Gastroesophageal sphincter (tissue), 4 donors: ENCODE measurements at regions not wholly inside any gene's neighbourhood (a gene's known extent, or its start where the extent isn't known, plus 50 kb on each side); places are given as distances from the start of the nearest gene placed in this dataset.

Experiments
- ATAC-seq: fragments of 150-250 bp; one replicate; pipeline ENCODE4 v1.9.1; 2016; ENCODE audit warnings: mild to moderate bottlenecking, moderate library complexity
- H3K27ac ChIP-seq, 4 donors: fragments of 200-600 bp; sonication (generic) in 3 of 4; 1 replicate in 3 of 4; 2 replicates in 1 of 4; pipeline ENCODE4 v1.5.1; 2016 to 2019
- H3K27me3 ChIP-seq: fragments of 200-600 bp; sonication (generic); one replicate; pipeline ENCODE4 v1.5.1; 2019
- H3K36me3 ChIP-seq, 2 donors: fragments of 200-600 bp; sonication (generic); one replicate each; pipeline ENCODE4 v1.5.1; 2019; ENCODE audit warnings: control low read depth in 1 of 2
- H3K4me1 ChIP-seq, 3 donors: fragments of 200-600 bp; sonication (generic); 1 replicate in 2 of 3; 2 replicates in 1 of 3; pipeline ENCODE4 v1.5.1; 2016 to 2019; ENCODE audit warnings: control low read depth in 2 of 3
- H3K4me3 ChIP-seq, 2 donors: fragments of 200-600 bp; sonication (generic); one replicate each; pipeline ENCODE4 v1.5.1; 2019; ENCODE audit warnings: mild to moderate bottlenecking in 1 of 2, moderate library complexity in 1 of 2
- H3K9me3 ChIP-seq, 3 donors: fragments of 200-600 bp; sonication (generic); one replicate each; pipeline ENCODE4 v1.5.1; 2017 to 2019; ENCODE audit warnings: control low read depth in 2 of 3
- EP300 ChIP-seq: sonication (generic); formaldehyde crosslinking; IDR thresholded peaks from one replicate; pipeline ENCODE4 v1.6.1; 2017; ENCODE audit warnings: antibody characterized with exemption, mild to moderate bottlenecking
- POLR2A ChIP-seq, 2 donors: fragments of 450-650 bp; IDR thresholded peaks; one replicate each; pipeline ENCODE4 v1.6.1; 2017; ENCODE audit warnings: antibody characterized with exemption in 2 of 2, mild to moderate bottlenecking in 2 of 2, moderate library complexity in 1 of 2
- POLR2AphosphoS5 ChIP-seq: sonication (generic); formaldehyde crosslinking; IDR thresholded peaks from one replicate; pipeline ENCODE4 v1.6.1; 2017; ENCODE audit warnings: antibody characterized with exemption
- WGBS, 2 donors: methylation state at CpG; one replicate each; pipeline ENCODE4 v1.1.5; 2018; ENCODE audit warnings: low coverage in 1 of 2; 5-methylcytosine and 5-hydroxymethylcytosine counted together
- TF ChIP-seq, protein P1 (sequence below), 4 experiments: fragments of 200-600 bp in 2 of 4; fragments of 450-650 bp in 2 of 4; sonication (generic) in 1 of 4; IDR thresholded peaks; one replicate each; pipeline ENCODE4 v1.5.1; 2017 to 2019; ENCODE audit warnings: antibody characterized with exemption in 4 of 4, mild to moderate bottlenecking in 2 of 4, moderate library complexity in 2 of 4

DNA sequence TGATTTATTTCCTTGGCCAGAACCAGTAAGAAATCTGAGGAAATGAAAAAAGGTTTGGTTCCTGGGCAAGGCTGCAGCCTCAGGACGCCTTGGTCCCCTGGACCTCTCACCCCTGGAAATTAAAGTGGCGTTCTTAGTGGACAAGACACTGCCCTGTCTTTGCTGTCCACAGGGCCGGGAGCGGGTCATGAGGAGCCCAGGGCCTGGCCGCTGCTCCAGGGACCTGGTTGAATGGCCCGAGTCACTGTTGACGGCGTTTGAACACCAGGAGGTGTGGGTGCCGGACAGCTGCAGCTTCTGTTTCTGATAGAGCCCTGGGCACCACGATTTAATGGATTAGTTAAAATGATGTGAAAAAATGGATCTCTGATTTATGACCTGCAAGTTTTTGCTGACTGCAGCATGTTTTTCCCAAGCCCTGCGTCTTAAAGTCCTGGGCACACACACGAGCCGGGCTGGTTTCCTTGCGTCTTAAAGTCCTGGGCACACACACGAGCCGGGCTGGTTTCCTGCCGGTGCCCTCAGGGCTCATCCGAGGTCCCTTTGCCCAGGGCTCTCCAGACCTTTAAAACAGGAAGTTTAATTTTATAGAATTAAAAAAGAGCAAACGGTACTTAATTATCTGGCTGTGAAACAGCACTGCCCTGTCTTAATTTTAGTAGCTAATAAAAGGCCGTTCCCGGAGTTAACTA lies 74.1 kb upstream of the ACTRT2 start:
- H3K27me3 ChIP-seq: peaks cover 84% of the 10 kb centered on the region

DNA sequence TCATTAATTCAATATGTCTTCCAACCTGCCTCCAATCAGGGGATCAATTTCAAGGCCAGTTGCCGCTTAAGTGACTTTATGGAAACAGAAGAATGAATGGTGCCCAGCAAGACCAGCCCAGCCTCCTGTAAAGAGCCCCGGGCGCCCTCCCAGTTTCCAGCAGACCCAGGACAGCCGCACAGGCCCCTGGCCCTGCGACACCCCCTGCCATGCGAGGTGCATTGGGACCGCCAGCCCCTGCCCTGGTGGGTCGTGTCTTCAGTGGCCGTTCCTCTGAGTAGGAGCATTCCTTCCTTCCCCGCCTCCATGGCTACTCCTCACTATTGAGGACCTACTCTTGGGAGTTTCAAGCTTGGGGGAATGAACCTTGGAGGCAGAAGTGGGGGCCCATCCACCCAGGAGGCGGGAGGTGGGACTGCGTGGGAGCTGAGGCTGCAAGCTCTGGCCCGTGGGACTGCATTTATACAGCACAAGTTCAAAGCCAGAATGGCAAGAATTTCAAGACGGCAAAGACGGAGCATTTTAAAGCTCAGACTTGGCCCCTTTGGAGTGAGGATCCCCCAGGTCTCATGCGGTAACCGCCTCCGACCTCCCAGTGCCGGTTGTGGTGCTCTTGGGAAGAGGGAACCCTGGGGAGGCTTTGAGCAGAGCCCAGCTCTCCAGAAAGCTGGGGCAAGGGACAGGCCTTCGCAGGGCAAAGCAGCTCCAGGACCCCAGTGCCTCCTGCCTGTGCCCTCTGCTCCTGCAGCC lies 73.1 kb upstream of the ACTRT2 start:
- ATAC-seq: no peak
- H3K27me3 ChIP-seq: peaks cover 74% of the 10 kb centered on the region
- H3K4me1 ChIP-seq: no peaks in the 10 kb centered on the region
- no peaks in the 10 kb centered on the region for H3K36me3 ChIP-seq
- no peak overlapping the region for H3K4me3 ChIP-seq
- no peak overlapping the region for H3K27ac ChIP-seq
- TF ChIP-seq EP300 (no peak), POLR2AphosphoS5 (no peak), POLR2A (IDR thresholded peaks at IDR 0.05) (no peak)
- TF ChIP-seq, protein P1, sequence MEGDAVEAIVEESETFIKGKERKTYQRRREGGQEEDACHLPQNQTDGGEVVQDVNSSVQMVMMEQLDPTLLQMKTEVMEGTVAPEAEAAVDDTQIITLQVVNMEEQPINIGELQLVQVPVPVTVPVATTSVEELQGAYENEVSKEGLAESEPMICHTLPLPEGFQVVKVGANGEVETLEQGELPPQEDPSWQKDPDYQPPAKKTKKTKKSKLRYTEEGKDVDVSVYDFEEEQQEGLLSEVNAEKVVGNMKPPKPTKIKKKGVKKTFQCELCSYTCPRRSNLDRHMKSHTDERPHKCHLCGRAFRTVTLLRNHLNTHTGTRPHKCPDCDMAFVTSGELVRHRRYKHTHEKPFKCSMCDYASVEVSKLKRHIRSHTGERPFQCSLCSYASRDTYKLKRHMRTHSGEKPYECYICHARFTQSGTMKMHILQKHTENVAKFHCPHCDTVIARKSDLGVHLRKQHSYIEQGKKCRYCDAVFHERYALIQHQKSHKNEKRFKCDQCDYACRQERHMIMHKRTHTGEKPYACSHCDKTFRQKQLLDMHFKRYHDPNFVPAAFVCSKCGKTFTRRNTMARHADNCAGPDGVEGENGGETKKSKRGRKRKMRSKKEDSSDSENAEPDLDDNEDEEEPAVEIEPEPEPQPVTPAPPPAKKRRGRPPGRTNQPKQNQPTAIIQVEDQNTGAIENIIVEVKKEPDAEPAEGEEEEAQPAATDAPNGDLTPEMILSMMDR (IDR thresholded peaks at IDR 0.05): no peak
- H3K9me3 ChIP-seq: peaks cover 0 to 16% (median 0%) of the 10 kb centered on the region in 3 donors
- 80% methylated on average over 2 of the region's 20 CpGs; no CpG with 5 or more reads in 1 of the 2 donors for WGBS, 2 donors

More for the DNA sequence above, 74.1 kb upstream of the ACTRT2 start:
- no peak for ATAC-seq
- WGBS, 2 donors: 27 to 37% methylated on average over 9 to 13 of the region's 21 CpGs
- no peak overlapping the region for H3K4me3 ChIP-seq
- TF ChIP-seq POLR2A (IDR thresholded peaks at IDR 0.05): no peak
- TF ChIP-seq EP300: no peak
- TF ChIP-seq, protein P1 (IDR thresholded peaks at IDR 0.05): no peak
- no peak for TF ChIP-seq POLR2AphosphoS5
- no peaks in the 10 kb centered on the region for H3K36me3 ChIP-seq
- H3K4me1 ChIP-seq: no peaks in the 10 kb centered on the region
- H3K9me3 ChIP-seq: peaks cover 0 to 9% (median 0%) of the 10 kb centered on the region in 3 donors
- no peak overlapping the region for H3K27ac ChIP-seq

DNA sequence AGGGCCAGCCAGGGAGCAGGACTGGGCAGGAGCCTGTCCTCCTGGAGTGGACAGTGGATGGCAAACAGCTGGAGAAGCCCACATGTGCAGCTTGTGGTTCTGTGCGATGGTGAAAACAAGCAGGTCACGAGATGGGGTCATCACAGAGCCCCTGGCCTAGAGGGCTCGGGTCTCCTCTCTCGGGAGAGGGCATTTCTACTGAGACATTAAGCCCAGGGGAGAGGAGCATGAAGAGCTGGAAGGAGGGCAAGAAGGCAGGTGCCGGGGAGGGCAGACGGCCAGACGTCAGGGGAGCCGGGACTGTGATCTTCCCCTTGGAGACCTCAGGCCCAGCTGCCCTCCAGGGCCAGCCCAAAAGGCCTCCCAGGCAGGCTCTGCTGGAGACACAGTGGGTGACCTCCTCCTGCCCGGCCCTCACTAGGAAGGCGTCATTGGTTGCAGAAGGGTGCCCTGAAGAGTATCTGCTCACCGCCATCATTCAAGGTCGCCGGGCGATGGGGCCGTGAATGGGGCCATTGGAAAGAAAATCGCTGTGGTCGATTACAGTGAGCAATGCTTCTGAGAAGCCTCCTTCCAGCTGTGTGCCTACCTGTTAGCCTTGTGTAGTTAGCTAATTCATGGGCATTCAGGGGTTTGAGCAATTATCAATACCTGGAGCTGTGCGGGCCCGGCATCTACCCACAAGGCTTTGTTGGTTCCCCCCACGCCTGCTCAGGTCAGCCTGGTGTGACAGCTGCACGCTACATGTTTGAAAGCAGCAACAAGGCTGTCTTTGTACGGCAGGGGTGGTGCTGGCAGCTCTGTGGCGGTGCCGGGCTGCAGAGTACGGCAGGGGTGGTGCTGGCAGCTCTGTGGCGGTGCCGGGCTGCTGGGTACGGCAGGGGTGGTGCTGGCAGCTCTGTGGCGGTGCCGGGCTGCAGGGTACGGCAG lies 72.3 kb upstream of the ACTRT2 start:
- no peak for TF ChIP-seq POLR2AphosphoS5
- TF ChIP-seq, protein P1 (IDR thresholded peaks at IDR 0.05): no peak
- TF ChIP-seq POLR2A (IDR thresholded peaks at IDR 0.05): no peak
- TF ChIP-seq EP300: no peak
- Histone ChIP-seq H3K27ac (no peak overlapping the region), H3K4me1 (no peaks in the 10 kb centered on the region), H3K36me3 (no peaks in the 10 kb centered on the region), H3K9me3 (peaks cover 0 to 23% (median 0%) of the 10 kb centered on the region in 3 donors), H3K4me3 (no peak overlapping the region), H3K27me3 (peaks cover 66% of the 10 kb centered on the region)
- ATAC-seq: no peak
- WGBS, 2 donors: 85 to 100% methylated on average over 1 to 5 of the region's 31 CpGs

DNA sequence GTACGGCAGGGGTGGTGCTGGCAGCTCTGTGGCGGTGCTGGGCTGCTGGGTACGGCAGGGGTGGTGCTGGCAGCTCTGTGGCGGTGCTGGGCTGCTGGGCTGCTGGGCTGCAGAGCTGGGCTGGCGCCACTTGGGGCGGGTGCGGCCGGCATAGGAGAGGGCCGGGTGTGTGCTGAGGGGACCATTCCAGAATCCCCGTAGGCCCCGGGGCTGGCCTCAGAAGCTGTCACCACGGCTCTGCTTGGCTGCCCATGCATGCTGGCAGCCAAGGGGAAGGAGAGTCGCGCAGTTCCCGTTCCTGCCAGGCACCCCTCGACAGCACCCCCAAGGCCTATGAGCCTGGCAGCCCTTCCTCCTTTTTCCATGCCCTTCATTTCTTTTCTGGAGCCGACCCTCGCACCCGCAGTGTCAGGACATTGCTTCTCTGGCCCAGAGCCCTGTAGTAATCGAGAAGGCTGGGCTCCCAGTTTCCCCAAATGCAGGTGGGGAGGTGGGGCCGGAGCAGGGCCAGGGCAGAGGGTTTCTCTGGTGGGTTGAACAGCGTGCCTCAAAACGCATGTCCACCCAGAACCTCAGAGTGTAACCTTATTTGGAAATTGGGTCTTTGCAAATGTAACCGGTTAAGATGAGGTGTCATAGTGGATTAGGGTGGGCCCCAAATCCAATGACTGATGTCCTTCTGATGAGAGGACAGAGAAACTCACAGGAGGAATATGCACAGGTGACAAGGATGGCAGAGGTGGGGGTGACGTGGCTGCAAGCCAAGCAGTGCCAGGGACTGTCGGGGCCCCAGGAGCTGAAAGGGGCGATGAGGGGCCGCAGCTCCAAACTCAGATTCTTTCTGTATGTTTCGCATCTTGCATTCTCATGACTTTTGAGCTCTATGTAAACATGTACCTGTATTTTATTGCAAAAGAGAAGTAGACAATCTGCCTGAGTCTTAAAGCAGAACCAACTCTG lies 71.0 kb upstream of the ACTRT2 start:
- H3K4me1 ChIP-seq: no peaks in the 10 kb centered on the region
- H3K9me3 ChIP-seq: peaks cover 0 to 36% (median 0%) of the 10 kb centered on the region in 3 donors
- H3K36me3 ChIP-seq: no peaks in the 10 kb centered on the region
- no peak for TF ChIP-seq POLR2A (IDR thresholded peaks at IDR 0.05)
- TF ChIP-seq, protein P1 (IDR thresholded peaks at IDR 0.05): no peak
- peaks cover 65% of the 10 kb centered on the region for H3K27me3 ChIP-seq
- ATAC-seq: no peak
- WGBS, 2 donors: 90 to 92% methylated on average over 5 to 6 of the region's 29 CpGs
- no peak overlapping the region for H3K27ac ChIP-seq
- no peak overlapping the region for H3K4me3 ChIP-seq
